ENCODE measurements at regions not wholly inside any gene's neighbourhood (a gene's known extent, or its start where the extent isn't known, plus 50 kb on each side); places are given as distances from the start of the nearest gene placed in this dataset.
"Not testable (repeated sequence)": the region's sequence is repeated elsewhere in the genome, so short reads cannot be mapped to it uniquely, and the experiment has no call there.

- H3K27ac ChIP-seq; H3K9me3 ChIP-seq; FAIRE-seq; H3K4me3 ChIP-seq; intact Hi-C loops (cut with DNase I); H3K36me3 ChIP-seq; H3K27me3 ChIP-seq; DNase-seq; H3K4me1 ChIP-seq: not testable (repeated sequence)
- peak in 1 of 4 donors; percentile 46 for ATAC-seq
- 43 to 63% methylated on average over 2 of the region's 4 CpGs for WGBS, 2 donors
Measured at GRCh38 chrX:90575155-90575554, 653.4 kb downstream of the TGIF2LX start.

GRCh38 chrX:90601921-90602320 lies 680.2 kb downstream of the TGIF2LX start:
- H3K36me3 ChIP-seq; FAIRE-seq; H3K9me3 ChIP-seq; H3K27ac ChIP-seq; H3K4me3 ChIP-seq; H3K27me3 ChIP-seq; H3K4me1 ChIP-seq; DNase-seq; intact Hi-C loops (cut with DNase I); ATAC-seq: not testable (repeated sequence)
- 10 to 50% methylated on average over 1 of the region's 1 CpG for WGBS, 2 donors

- FAIRE-seq; DNase-seq; H3K36me3 ChIP-seq; H3K27me3 ChIP-seq; H3K4me3 ChIP-seq; H3K4me1 ChIP-seq; intact Hi-C loops (cut with DNase I); ATAC-seq; H3K27ac ChIP-seq; H3K9me3 ChIP-seq: not testable (repeated sequence)
- 12 to 25% methylated on average over 2 of the region's 2 CpGs for WGBS, 2 donors
Measured at GRCh38 chrX:90605736-90606135, 684.0 kb downstream of the TGIF2LX start.

DNA sequence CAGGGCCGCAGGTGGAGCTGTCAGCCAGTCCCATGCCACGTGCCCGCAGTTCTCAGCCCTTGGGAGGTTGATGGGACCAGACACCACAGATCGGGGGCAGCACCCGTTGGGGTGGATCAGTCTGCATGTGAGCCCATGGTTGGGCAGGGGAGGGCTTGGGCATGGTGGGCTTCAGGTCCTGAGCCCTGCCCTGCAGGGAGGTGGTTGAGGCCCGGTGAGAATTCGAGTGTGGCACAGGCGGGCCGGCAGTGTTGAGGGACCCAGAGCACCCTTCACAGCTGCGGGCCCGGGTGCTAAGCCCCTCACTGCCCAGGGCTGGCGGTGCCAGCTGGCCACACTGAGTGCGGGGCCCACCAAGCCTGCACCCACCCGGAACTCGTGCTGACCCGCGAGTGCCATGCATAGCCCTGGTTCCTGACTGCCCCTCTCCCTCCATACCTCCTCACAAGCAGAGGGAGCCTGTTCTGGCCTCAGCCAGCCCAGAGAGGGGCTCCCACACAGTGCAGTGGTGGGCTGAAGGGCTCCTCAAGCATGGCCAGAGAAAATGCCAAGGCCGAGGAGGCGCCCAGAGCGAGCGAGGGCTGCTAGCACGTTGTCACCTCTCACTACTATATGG lies 696.1 kb downstream of the TGIF2LX start:
- no peak for ATAC-seq
- intact Hi-C loops (cut with DNase I): no loop called here
- DNase-seq: peak in 2 of 6 donors; percentile 43 to 47

DNA sequence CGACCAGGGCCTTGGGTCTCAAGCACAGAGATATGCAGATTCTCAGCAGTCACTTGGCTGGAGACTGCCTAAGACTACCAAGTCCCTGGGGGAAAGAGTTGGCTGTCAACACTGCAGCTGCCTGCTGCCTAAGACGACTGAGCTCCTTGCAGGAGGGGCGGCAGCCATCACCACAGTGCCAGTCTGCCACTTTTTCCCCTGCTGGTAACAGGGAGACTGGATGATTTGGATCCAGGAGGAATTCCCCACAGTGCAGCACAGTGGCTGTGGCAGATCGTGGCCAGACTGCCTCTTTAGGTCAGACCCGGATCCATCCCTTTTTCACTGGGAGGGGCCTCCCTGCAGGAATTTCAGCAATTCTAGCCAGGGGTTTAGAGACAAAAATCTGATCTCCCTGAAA lies 743.5 kb downstream of the TGIF2LX start:
- intact Hi-C loops (cut with DNase I); H3K27ac ChIP-seq; H3K27me3 ChIP-seq; ATAC-seq; FAIRE-seq; H3K9me3 ChIP-seq; H3K36me3 ChIP-seq; H3K4me1 ChIP-seq; H3K4me3 ChIP-seq: not testable (repeated sequence)
- peak in 1 of 6 donors; percentile 18 for DNase-seq
- WGBS, 2 donors: 27 to 33% methylated on average over 5 of the region's 5 CpGs

More for the DNA sequence above, 696.1 kb downstream of the TGIF2LX start:
- TF ChIP-seq CTCF (IDR thresholded peaks at IDR 0.05): no peak
- Histone ChIP-seq H3K36me3 (no peaks in the 10 kb centered on the region), H3K4me3 (no peak overlapping the region), H3K27me3 (no peaks in the 10 kb centered on the region), H3K27ac (no peak overlapping the region), H3K4me1 (no peaks in the 10 kb centered on the region), H3K9me3 (no peaks in the 10 kb centered on the region)
- FAIRE-seq: no peak
- WGBS, 2 donors: 73 to 86% methylated on average over 18 to 22 of the region's 22 CpGs

DNA sequence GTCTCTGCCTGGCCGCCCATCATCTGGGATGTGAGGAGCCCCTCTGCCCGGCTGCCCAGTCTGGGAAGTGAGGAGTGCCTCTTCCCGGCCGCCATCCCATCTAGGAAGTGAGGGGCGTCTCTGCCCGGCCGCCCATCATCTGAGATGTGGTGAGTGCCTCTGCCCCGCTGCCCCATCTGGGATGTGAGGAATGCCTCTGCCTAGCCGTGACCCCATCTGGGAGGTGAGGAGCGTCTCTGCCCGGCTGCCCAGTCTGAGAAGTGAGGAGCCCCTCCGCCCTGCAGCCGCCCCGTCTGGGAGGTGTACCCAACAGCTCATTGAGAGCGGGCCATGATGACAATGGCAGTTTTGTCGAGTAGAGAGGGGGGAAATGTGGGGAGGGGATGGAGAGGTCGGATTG lies 721.1 kb upstream of the PABPC5 start:
- ATAC-seq; intact Hi-C loops (cut with DNase I); H3K4me3 ChIP-seq; H3K27me3 ChIP-seq; FAIRE-seq; H3K27ac ChIP-seq; H3K9me3 ChIP-seq; H3K36me3 ChIP-seq; H3K4me1 ChIP-seq: not testable (repeated sequence)
- 68 to 84% methylated on average over 12 to 17 of the region's 17 CpGs for WGBS, 2 donors
- peak in 1 of 6 donors; percentile 35 for DNase-seq

GRCh38 chrX:90737555-90737954 lies 697.1 kb upstream of the PABPC5 start:
- DNase-seq; H3K4me1 ChIP-seq; ATAC-seq; FAIRE-seq; H3K4me3 ChIP-seq; H3K27me3 ChIP-seq; H3K9me3 ChIP-seq; H3K36me3 ChIP-seq; H3K27ac ChIP-seq; intact Hi-C loops (cut with DNase I): not testable (repeated sequence)
- 67 to 77% methylated on average over 3 of the region's 3 CpGs for WGBS, 2 donors

DNA sequence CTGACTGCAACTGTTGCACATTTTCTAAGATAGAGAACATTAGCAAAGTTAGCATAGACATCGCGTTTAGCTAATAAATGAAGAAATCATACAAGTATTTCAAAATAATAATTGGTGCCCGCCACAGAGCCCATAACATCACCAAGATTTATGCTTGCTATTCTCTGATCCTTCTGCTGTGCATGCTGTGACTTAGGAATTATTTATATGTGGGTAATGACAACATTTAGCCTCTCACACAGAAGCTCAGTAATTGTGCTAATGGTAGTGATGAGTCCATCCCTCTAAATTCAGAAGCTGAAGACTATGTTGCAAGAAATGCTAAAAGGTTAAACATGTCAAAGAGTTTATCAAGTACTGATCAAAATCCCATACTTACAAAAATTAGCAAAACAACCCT lies 677.0 kb upstream of the PABPC5 start:
- FAIRE-seq; H3K36me3 ChIP-seq; H3K27ac ChIP-seq; H3K4me1 ChIP-seq; ATAC-seq; H3K9me3 ChIP-seq; H3K27me3 ChIP-seq; DNase-seq; intact Hi-C loops (cut with DNase I); H3K4me3 ChIP-seq: not testable (repeated sequence)
- 67 to 71% methylated on average over 3 of the region's 3 CpGs for WGBS, 2 donors

- H3K27me3 ChIP-seq; H3K4me1 ChIP-seq; H3K36me3 ChIP-seq; H3K4me3 ChIP-seq; intact Hi-C loops (cut with DNase I); H3K27ac ChIP-seq; H3K9me3 ChIP-seq; FAIRE-seq; ATAC-seq: not testable (repeated sequence)
- 81 to 86% methylated on average over 15 of the region's 15 CpGs for WGBS, 2 donors
- peak in 2 of 6 donors; percentile 9 to 47 for DNase-seq
Measured at GRCh38 chrX:90765482-90765881, 669.2 kb upstream of the PABPC5 start.

DNA sequence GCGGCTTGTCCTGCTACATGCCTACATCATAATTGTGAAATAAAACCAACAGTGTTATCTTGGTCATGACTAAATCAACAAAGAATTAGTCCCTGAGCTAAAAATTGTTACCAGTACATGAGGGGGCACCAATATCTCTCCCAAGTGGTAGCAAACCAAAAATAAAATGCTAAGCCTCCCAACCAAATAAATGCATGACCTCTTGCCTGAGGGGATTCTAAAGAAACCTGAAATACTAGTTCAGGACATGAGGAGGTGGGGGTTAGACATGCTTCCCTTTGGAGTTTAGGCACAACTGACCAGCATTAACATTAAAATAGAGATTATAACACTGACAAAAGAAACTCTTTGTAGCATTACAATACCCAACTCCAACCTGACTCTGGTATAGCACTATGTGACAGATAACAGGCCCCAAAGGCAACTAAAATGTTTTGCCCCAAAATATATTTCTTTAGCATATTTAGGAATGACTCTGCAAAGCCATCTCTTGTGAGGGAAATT lies 654.3 kb upstream of the PABPC5 start:
- intact Hi-C loops (cut with DNase I); H3K27me3 ChIP-seq; DNase-seq; H3K27ac ChIP-seq; FAIRE-seq; H3K4me1 ChIP-seq; H3K4me3 ChIP-seq; ATAC-seq; H3K9me3 ChIP-seq; H3K36me3 ChIP-seq: not testable (repeated sequence)
- WGBS, 2 donors: 68 to 100% methylated on average over 1 of the region's 1 CpG

All from pancreas (tissue), 10 donors.